OCI-LY1 (cell line): ENCODE measurements at regions not wholly inside any gene's neighbourhood (a gene's known extent, or its start where the extent isn't known, plus 50 kb on each side); places are given as distances from the start of the nearest gene placed in this dataset.

Source experiments
- H2AFZ ChIP-seq: fragments of 200-600 bp; sonication (generic), shearing (Covaris generic); 2 replicates; pipeline ENCODE4 v1.6.0; 2014; ENCODE audit warnings: antibody characterized with exemption, mild to moderate bottlenecking, low read length
- H3F3A ChIP-seq: fragments of 200-600 bp; sonication (generic), shearing (Covaris generic); 2 replicates; pipeline ENCODE4 v1.6.0; 2014; ENCODE audit warnings: mild to moderate bottlenecking, antibody characterized with exemption, low read length, moderate library complexity; ENCODE audit not compliant: insufficient read depth
- H3K27ac ChIP-seq: fragments of 200-600 bp; sonication (generic); 2 replicates; pipeline ENCODE4 v1.5.1; 2014; ENCODE audit warnings: low read length, mixed run types, mild to moderate bottlenecking, low read depth; ENCODE audit not compliant: poor library complexity, severe bottlenecking
- H3K27me3 ChIP-seq: fragments of 200-600 bp; sonication (generic); 2 replicates; pipeline ENCODE4 v1.6.0; 2014; ENCODE audit warnings: antibody characterized with exemption, mild to moderate bottlenecking, low read length, moderate library complexity; ENCODE audit not compliant: insufficient read depth
- H3K36me3 ChIP-seq: fragments of 200-600 bp; sonication (generic); 2 replicates; pipeline ENCODE4 v1.6.1; 2014; ENCODE audit warnings: mild to moderate bottlenecking, antibody characterized with exemption, low read length, moderate library complexity, mixed read lengths; ENCODE audit not compliant: insufficient read depth
- H3K4me1 ChIP-seq: fragments of 200-600 bp; sonication (generic); 2 replicates; pipeline ENCODE4 v1.5.1; 2014; ENCODE audit warnings: mild to moderate bottlenecking, low read length, moderate library complexity; ENCODE audit not compliant: insufficient read depth, severe bottlenecking
- H3K4me2 ChIP-seq: fragments of 200-600 bp; sonication (generic), shearing (Covaris generic); 2 replicates; pipeline ENCODE4 v1.6.1; 2014; ENCODE audit warnings: low read length
- H3K4me3 ChIP-seq: fragments of 200-600 bp; sonication (generic); 2 replicates; pipeline ENCODE4 v1.5.1; 2014; ENCODE audit warnings: low read length, low read depth, mild to moderate bottlenecking, mixed read lengths; ENCODE audit not compliant: poor library complexity, severe bottlenecking
- H3K79me2 ChIP-seq: fragments of 200-600 bp; shearing (Covaris generic); 2 replicates; pipeline ENCODE4 v1.6.1; 2016; ENCODE audit warnings: mixed run types, low read length, mixed read lengths; ENCODE audit not compliant: insufficient read depth
- H3K9ac ChIP-seq: fragments of 200-600 bp; sonication (generic), shearing (Covaris generic); 2 replicates; pipeline ENCODE4 v1.6.1; 2014; ENCODE audit warnings: mild to moderate bottlenecking, low read length, mixed read lengths
- H3K9me2 ChIP-seq: fragments of 200-600 bp; sonication (generic), shearing (Covaris generic); 2 replicates; pipeline ENCODE4 v1.6.1; 2014; ENCODE audit warnings: low read depth, mild to moderate bottlenecking, low read length, mixed read lengths
- H3K9me3 ChIP-seq: fragments of 200-600 bp; shearing (Covaris generic); 2 replicates; pipeline ENCODE4 v1.6.1; 2014; ENCODE audit warnings: low read length, mixed read lengths
- H4K20me1 ChIP-seq: fragments of 200-600 bp; sonication (generic), shearing (Covaris generic); 2 replicates; pipeline ENCODE4 v1.6.0; 2016; ENCODE audit warnings: mild to moderate bottlenecking, low read length; ENCODE audit not compliant: insufficient read depth
- CTCF ChIP-seq: fragments of 200-600 bp; sonication (generic), shearing (Covaris generic); IDR thresholded peaks from 2 replicates; pipeline ENCODE4 v1.5.1; 2017; ENCODE audit warnings: mild to moderate bottlenecking, antibody characterized with exemption, low read length, moderate library complexity, mixed read lengths
- EZH2 ChIP-seq: fragments of 200-600 bp; sonication (generic), shearing (Covaris generic); IDR thresholded peaks from 2 replicates; pipeline ENCODE4 v1.8.0; 2017; ENCODE audit warnings: borderline replicate concordance, mixed run types, mild to moderate bottlenecking, antibody characterized with exemption, low read length, moderate library complexity, mixed read lengths

- Histone ChIP-seq H3K9me2 (no peaks in the 10 kb centered on the region), H3K9me3 (no peaks in the 10 kb centered on the region), H2AFZ (no peak overlapping the region), H3K27me3 (no peaks in the 10 kb centered on the region), H3K4me2 (no peak overlapping the region), H3K4me3 (no peak overlapping the region), H3F3A (no peaks in the 10 kb centered on the region), H3K36me3 (no peaks in the 10 kb centered on the region), H3K27ac (no peak overlapping the region), H3K4me1 (no peaks in the 10 kb centered on the region), H4K20me1 (no peaks in the 10 kb centered on the region), H3K79me2 (no peaks in the 10 kb centered on the region), H3K9ac (no peak overlapping the region)
- TF ChIP-seq EZH2 (no peak), CTCF (no peak)
Measured at GRCh38 chr4:54527532-54527931, 130.2 kb upstream of the KIT start.

GRCh38 chr4:54539500-54540029 is 118.2 kb upstream of the KIT start:
- Histone ChIP-seq H3K4me1 (no peaks in the 10 kb centered on the region), H4K20me1 (no peaks in the 10 kb centered on the region), H3K79me2 (no peaks in the 10 kb centered on the region), H3K36me3 (no peaks in the 10 kb centered on the region), H3K27me3 (no peaks in the 10 kb centered on the region), H3K4me3 (no peak overlapping the region), H3K9me2 (no peaks in the 10 kb centered on the region), H3K9ac (no peak overlapping the region), H3K9me3 (no peaks in the 10 kb centered on the region), H2AFZ (no peak overlapping the region), H3K4me2 (no peak overlapping the region), H3K27ac (no peak overlapping the region), H3F3A (no peaks in the 10 kb centered on the region)
- TF ChIP-seq EZH2 (no peak), CTCF (no peak)

GRCh38 chr4:54540931-54541330 is 116.8 kb upstream of the KIT start:
- H3K9ac ChIP-seq, result no peak overlapping the region
- H3K9me2 ChIP-seq, result no peaks in the 10 kb centered on the region
- H3K9me3 ChIP-seq, result no peaks in the 10 kb centered on the region
- no peaks in the 10 kb centered on the region for H3K79me2 ChIP-seq
- no peak overlapping the region for H3K4me3 ChIP-seq
- no peaks in the 10 kb centered on the region for H3F3A ChIP-seq
- H3K36me3 ChIP-seq, result no peaks in the 10 kb centered on the region
- H2AFZ ChIP-seq, result no peak overlapping the region
- TF ChIP-seq EZH2 (no peak), CTCF (no peak)
- H3K27ac ChIP-seq, result no peak overlapping the region
- H4K20me1 ChIP-seq, result no peaks in the 10 kb centered on the region
- H3K4me2 ChIP-seq, result no peak overlapping the region
- H3K27me3 ChIP-seq, result no peaks in the 10 kb centered on the region
- H3K4me1 ChIP-seq, result no peaks in the 10 kb centered on the region
